HG02870 (cell line): ENCODE measurements at regions not wholly inside any gene's neighbourhood (a gene's known extent, or its start where the extent isn't known, plus 50 kb on each side); places are given as distances from the start of the nearest gene placed in this dataset.
A peak's percentile ranks its signal among the peaks of the same experiment; 100 is the strongest.
"Not testable (repeated sequence)": the region's sequence is repeated elsewhere in the genome, so short reads cannot be mapped to it uniquely, and the experiment has no call there.

ENCODE experiments used
- ATAC-seq: cut with Tn5 transposase; IDR thresholded peaks from one replicate; pipeline ENCODE4 v1.9.1; 2021; ENCODE audit warnings: mild to moderate bottlenecking, moderate library complexity; ENCODE audit not compliant: unreplicated experiment

DNA sequence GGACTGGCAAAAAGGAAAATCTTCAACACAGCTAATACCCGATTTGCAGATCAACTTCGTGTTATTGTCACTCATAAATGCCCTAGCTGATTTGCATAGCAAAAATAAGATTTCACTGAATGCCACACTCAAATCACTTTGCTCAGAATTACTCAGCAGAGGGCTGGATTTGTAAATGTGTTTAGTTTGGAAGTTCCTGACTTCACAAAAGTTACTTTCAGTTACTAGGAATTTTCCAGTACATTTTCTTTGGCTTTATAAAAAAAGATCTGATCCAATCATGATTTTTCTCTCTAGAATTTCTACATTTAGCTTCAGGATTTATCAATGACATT, 433.3 kb upstream of the ID2 start:
- ATAC-seq, result peak; percentile 46

DNA sequence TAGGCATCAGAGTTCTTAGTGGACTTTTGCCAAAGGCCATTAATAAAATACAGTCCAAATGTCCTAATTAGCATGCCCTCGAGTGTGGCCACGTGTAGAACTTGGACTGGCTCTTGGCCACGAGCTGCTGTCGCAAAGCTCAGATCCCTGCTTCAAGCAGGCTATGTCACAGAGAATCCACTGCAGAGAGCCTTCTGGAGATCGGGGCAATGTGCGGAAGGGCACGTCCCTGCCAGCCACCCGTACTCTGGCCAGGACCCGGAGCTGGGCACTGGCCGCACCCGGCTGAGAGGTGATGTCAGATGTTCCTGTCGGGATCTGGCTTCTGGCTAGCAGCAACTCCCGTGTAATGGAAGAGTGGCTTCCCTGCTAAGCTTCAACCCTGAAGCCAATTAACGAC, 432.7 kb upstream of the ID2 start:
- ATAC-seq, result no peak

DNA sequence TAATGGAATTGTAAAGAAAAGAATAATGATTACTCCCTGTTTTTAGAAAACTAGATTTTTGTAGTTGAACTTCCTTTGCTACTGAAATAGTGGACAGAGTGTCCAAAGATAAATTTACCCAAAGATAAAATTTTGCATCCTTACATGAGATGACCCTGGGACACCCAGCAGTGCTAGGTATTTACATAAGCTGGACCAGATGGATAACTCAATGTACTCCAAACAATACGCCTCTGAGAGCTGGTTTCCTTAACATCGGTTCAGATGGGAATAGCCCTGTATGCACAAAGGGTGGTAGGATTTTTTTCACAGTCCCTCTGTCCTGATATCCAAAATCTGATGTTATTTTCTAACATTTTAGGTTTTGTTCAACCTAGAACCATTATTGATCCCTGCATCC, 432.1 kb upstream of the ID2 start:
- ATAC-seq, result no peak

DNA sequence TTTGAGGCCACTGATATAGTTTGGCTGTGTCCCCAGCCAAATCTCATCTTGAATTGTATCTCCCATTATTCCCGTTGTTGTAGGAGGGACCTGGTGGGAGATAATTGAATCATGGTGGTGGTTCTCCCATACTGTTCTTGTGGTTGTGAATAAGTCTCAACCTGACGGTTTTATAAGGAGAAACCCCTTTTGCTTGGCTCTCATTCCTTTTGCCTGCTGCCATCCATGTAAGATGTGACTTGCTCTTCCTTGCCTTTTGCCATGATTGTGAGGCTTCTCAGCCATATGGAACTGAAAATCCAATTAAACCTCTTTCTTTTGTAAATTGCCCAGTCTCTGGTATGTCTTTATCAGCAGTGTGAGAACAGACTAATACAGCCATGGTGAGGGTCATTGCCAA, 431.6 kb upstream of the ID2 start:
- ATAC-seq, result not testable (repeated sequence)

DNA sequence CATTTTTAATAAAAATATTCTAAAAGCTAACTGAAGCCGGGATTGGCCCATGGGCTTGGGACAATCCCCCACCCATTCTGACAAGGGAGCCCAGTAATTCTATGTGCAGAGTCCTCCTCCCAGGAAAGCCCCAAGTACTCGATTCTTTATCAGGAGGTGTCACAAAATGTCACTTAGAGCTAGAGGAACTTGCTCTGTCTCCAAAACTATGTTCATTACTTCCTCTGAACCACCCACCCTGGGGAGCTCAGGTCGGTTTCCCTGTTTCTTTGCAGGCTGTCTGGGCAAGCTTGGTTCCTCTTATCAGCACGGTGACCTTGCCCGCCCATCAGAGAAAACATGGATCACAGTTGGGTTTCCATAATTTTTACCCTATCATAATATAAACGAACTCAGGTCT, 430.6 kb upstream of the ID2 start:
- no peak for ATAC-seq

DNA sequence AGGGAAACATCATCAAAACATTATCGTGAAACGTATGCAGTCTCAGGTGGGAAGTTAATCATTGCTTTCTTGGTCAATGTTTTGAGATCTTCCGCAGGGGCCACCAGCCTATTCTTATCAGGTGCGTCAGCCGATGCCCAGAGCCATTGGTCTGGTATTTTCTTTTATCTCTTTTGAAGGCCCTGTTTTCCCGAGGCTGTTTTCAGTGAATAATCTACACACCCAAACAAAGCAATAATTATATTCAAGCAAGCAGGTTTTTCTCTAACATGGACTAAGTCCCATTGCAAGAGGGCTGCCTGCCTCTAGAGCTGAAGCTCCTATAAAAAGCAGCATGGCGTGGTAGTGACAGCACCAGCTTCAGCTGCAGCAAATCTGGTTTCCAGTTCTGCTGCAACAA, 430.0 kb upstream of the ID2 start:
- ATAC-seq, result no peak

DNA sequence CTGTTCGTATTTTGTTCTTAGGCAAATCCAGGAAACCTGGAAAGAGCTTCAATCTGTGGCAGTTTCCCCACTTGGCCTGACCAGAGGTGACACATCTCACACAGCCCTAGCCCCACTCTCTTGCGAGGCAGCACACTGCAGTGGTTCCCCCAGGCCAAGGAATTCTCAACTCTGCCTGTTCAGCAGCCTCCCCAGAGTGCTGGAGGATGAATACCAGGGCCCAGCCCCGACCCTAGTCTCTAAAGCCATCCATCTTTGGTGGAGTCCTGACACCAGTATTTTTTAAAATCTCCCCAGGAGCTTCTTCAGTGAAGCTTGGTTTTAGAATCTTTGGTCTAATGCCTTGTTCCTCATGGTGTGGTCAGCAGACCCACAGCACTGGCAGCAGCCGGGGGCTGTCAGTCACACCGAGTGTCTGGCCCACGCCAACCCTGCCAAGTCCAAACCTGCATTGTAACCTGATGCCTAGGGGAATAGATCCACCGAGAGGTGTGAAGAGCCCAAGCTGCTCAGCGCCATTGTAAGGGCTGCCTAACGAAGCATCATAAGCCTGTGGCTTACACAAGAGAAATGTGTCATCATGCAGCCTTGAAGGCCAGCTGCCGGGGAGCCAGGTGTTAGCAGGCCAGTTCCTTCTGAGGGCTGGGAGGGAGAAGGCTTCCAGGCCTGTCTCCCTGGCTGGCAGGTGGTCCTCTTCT, 428.7 kb upstream of the ID2 start:
- ATAC-seq, result peak; percentile 92

DNA sequence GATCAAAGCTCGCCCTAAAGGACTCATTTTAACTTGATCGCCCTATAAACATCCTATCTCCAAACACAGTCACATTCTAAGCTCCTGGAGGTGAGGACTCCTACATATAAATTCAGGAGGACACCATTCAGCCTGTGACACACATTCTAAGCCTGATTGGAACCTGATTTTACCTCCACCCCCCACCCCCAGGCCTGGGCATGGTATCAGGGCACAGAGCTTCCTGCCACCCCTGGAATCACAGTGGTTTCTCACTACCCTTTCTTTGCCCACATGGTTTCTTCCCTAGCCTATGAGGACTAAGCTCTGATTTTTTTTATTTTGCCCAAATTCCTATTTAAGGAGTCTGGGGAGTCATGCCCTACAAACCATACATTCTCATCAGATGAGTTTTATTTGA, 428.1 kb upstream of the ID2 start:
- ATAC-seq, result no peak

DNA sequence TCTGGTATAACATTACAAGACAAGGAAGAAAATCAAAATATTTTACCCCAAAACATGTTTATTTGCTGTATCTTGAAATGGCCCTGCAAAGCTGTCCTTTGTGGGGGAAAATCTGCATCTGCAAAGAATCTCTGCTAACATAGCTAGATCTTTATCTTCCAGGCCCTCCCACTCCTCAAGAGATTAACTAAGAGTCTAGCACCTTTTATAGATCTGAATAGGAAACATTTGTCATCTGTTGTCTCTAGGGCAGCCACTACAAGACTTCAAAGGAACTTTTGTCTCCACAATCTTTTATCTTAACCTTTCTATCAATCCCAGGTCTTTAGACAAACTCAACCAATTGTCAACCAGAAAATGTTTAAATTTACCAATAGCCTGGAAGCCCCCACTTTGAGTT, 427.6 kb upstream of the ID2 start:
- ATAC-seq, result not testable (repeated sequence)

DNA sequence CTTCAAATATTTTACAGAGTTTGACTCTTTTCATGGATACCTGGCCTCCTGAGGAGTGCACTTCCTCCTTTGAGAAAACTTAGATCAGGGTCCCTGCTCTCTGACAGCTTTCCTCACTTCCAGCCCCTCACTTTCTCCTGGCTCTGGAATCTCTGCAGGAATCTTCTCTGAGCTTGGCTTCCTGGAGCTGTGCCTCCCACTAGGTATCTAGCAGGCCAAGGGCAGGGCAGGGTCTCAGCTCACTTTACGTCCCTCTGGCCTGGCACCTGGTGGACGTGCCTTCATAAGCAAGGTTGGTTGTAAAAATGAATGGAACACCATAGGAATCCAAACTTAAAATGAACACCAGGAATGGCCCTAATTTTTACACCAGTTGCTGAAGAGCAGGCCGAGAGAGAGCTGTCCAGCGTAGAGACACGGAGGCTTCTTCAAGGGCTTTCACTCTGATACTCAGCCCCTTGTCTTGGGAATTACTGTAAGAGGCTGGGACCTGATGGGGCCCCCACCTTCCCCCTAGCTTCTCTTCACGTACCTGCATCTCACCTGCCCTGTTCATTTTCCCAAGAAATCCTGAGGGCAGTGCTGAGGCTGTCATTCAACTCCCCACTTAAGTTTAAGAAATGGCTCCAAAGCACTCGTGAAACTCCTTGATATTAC, 426.9 kb upstream of the ID2 start:
- no peak for ATAC-seq

DNA sequence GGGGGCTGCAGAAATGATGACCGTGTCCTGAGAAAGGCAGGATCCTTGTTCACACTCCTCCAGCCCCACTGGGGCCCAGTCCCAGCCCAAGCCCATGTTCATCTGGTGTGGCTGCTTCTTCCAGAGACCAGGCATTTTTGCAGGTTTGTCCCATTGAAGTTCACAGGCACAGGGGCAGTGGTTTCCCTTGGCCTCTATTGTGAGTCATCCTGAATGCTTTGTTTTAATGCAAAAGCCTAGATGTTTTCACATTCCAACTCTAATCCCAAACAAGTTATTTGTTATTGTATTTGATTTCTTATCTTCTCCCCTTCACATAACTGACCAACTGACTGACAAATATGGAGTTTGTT, 426.4 kb upstream of the ID2 start:
- ATAC-seq, result no peak

DNA sequence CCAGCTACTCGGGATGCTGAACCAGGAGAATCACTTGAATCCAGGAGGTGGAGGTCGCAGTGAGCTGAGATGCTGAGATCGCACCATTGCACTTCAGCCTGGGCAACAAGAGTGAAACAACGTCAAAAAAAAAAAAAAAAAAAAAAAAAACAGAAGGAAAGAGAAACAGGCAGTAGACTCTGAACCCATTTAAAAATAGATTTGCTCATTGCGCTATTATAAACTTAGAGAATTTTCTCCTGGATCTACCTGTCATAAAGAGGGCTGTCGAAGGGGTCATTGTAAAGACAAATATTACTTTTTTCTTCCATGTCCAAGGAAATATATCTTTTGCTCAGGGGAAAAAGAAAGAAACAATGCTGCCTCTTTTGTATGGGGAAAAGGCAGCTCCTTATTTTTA, 425.0 kb upstream of the ID2 start:
- no peak for ATAC-seq

DNA sequence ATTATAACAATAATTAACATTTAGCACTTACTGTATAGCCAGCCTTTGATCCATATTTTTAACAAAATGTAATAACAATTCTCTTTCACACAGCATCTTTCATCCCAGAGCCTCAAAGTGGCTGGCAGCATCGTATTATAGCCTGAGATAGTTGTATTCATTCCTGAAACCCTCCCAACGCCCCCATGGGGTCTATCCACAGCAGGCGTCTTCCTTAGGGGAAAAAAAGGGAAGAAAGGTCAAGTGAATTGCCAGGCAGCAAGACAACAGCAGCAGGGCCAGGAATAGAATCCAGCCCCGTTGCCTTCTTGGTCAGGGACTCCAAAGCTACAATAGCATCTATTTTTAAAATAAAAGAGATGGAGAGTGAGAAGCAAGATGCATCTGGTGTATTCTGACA, 424.4 kb upstream of the ID2 start:
- ATAC-seq, result no peak

DNA sequence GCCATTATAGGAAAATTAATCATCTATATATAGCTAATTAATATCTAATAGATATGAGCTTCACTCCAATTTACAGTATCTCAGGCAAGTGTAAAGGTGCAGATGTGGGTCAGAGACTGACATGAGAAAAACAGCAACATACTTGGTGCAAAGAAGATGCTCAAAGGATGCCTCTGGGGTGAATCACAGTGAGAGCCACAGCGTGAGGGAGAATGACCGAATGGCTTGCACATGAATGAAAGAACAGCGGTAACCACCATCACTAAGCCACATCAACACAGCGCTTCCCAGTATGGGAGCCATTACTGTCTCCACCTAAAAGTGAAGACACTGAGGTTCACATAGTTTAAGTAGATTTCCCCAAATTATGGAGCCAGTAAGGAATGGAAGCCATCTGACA, 423.4 kb upstream of the ID2 start:
- no peak for ATAC-seq

DNA sequence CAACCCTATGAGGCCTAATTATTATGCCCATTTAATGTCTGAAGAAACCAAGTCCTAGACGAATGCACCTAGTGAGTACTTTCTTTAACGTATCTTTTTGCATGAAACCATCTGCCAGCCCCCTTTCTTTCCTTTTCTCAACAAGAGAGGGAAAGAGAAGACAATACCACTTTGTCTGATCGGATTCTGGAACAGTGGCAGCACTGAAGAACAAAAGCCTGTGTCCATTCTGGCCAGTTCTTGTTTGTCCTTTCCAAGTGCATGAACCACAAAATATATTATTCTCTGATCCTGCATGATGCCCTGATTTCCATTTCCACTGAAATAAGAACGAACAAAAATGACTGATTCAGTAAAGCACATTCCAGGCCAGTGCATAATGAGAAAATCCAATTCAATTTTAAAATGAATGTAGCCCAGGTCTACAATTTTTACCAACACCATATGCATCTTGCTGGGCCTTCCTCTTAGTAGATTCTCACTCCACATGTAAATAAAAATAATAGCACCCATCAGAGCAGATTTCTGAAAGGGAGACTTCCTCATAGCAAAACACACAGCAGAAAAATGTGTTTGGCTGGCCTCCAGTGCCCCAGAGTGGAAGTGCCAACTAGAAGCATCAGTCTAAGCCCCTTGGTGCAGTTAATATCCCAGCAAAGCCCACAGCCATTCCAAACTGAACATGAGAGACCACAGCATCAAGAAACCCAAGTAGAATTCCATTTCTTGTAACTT, 422.6 kb upstream of the ID2 start:
- no peak for ATAC-seq

DNA sequence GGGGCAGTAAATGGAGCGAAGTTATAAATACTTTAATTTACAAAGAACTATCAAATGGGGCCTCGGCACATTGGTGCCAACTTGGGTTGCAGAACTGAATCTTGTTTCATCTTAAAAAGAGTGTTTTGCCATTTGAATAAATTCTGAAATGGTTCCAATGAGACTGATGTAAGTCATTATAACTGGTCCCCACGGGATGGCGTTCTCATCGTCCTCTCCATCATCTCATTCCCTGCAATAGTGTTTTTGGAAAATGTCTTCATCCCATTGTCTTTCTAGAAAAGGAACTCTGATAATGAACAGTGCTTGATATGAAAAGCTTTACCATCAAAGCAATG, 422.0 kb upstream of the ID2 start:
- ATAC-seq, result no peak

DNA sequence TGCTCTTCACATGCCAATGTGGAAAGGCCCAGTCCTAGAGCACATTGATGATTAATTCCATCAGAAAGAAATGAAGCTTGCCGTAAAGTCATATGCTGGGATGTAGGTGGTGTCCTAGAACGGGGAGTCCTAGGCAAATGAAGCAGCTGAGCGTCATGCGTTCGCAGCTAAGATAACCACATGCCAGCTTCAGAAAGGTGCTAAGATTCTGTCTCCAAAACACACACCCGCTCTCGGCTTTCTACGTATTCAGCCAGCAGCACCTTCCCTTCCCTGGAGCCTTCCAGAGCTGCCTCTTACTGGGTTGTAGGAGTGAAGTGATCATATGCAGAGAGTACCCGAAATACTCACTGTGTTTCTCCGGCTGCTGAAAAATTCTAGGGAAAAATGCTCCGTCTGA, 421.6 kb upstream of the ID2 start:
- no peak for ATAC-seq

DNA sequence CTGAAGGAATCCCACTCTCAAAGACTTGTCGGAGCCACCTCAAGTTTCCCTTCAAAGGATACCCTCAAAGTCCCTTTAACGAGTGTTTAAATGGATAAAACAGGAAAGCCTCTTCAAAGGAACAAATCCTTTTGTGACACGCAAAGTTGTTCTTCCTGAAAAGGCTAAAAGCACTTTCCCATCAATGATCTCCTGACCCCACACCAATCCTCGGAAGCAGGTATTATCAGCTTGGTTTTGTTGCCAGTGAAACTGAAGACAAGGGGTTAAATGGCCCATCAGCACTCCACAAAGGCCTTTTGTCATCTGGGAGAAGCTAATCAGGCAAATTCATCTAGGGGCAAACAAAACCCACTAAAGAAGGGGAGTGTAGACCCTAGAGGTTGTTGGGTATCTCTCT, 418.0 kb upstream of the ID2 start:
- no peak for ATAC-seq

DNA sequence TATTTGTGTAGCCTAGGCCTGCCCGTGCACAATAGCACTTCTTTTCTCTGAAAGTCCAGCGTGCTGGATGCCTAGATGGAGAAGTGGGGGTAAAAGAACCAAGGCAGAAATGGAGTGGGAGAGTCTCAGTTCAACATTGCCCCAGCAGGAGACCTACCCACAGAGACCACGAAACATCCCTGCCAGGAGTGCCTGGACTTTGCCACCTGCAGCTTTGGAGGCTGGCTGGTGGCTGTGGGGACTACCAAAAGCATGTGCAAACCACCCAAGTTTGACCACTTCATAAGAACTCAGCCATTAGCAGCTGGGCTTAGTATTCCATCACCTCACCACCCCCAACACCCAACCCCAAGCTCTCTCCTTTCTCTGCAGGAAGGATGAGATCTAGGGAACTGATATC, 416.9 kb upstream of the ID2 start:
- no peak for ATAC-seq

DNA sequence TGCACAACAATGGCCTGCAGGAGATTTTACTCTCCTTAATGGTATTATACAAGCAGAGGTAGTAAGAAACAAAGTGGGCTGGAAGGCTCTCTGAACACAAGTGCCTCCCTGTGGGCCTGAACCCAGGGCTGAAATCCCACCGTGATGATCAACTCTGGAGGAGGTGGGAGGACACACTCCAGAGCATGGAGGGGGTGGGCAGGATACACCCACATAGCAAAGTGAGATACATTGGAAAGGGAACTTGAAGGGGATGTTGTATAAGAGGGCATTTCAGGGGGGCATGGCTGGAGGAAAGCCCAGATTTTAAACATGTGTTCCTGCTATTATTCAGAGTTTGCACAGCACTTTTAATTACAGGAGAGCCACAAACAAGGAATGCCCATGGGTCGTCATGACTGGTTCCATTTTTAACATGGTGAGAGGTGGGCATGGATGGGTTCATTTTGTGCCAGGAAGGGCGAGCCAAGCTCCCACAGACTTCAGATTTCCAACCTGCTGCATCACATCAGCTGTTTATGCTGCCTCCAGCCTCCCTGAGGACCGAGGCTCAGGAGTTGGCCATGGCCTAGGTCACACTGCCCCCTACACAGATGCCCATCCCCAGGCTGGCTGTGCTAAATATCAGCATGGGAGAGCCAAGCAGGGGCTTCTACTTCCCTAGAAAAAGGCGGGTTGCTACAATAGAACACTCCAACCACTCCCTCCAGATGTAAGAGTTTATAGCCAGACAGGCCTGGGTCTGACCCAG, 416.2 kb upstream of the ID2 start:
- ATAC-seq, result no peak

DNA sequence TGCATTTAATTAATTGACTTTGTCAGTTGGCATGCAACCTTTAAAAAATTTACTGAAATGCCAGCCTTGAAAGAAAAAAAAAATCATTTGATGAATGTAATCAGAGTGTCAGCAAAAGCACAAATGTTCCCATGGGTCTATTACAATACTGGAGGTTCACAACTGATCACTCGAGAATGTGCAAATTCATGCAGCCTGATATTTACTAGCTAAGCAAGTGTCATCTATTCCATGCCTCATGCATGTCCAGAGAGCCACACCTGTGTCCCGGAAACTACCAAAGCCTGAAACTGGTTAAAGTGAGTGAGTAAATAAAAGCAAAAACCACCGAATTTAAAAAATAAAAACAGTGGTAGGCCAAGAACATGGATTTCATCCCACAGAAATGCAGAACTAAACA, 415.3 kb upstream of the ID2 start:
- ATAC-seq, result no peak

DNA sequence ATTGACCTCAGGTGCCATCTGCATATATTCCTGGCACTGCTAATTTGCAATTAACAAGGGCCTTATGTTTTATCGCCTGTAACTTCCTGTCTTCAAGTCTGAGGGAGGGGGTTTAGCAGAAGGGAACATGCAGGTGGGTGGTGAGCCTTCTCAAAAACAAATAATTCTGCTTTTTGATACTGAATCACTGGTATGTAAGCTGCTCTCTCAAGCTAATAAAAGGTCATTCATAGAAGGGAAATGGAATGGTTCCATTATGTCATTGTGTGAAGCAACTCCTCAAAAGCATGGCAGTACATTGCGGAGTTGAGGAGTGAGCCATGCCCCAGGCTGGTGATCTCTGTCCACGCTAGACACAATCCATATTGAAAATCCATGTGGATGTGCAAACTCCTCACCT, 414.8 kb upstream of the ID2 start:
- ATAC-seq, result no peak
